ENCODE measurements at regions not wholly inside any gene's neighbourhood (a gene's known extent, or its start where the extent isn't known, plus 50 kb on each side); places are given as distances from the start of the nearest gene placed in this dataset.

GRCh38 chr18:55753643-55754263 lies 165.8 kb upstream of the TCF4 start:
- no TSS peak for BruUV-seq (replicated peaks)
- TF ChIP-seq USF2 (IDR thresholded peaks at IDR 0.05; ENCODE audit: low read depth, low read length) (peak; percentile 31; the same call in 1 of the 2 replicates), FOS (IDR thresholded peaks at IDR 0.05; ENCODE audit: low read depth, low read length) (0 out of 2 replicates have a peak, but pooled peaks have one; percentile 10), SMC3 (IDR thresholded peaks at IDR 0.05; ENCODE audit: low read depth, low read length) (no peak), RCOR1 (IDR thresholded peaks at IDR 0.05; ENCODE audit: insufficient replicate concordance, low read length) (no peak), RFX5 (IDR thresholded peaks at IDR 0.05; ENCODE audit: low read depth, low read length) (no peak), BHLHE40 (IDR thresholded peaks at IDR 0.05; ENCODE audit: low read depth, low read length) (no peak), CEBPB (IDR thresholded peaks at IDR 0.05; ENCODE audit: low read depth, low read length) (peak; percentile 45; the same call in 1 of the 2 replicates), RAD21 (IDR thresholded peaks at IDR 0.05; ENCODE audit: low read length) (no peak), CHD1 (IDR thresholded peaks at IDR 0.05; ENCODE audit: low read depth, low read length) (no peak)
- Histone ChIP-seq H3K18ac (ENCODE audit: low read depth, low read length) (peak overlapping the region; percentile 6; the same call in 1 of the 2 replicates), H3K4me2 (ENCODE audit: low read depth, low read length) (no peak overlapping the region), H4K20me1 (ENCODE audit: insufficient read depth, low read length) (no peaks in the 10 kb centered on the region), H3K23ac (ENCODE audit: low read depth, low read length) (no peak overlapping the region), H2BK120ac (ENCODE audit: low read depth, low read length) (peak overlapping the region; percentile 77; the same call in 1 of the 2 replicates), H3K14ac (replicated peaks; ENCODE audit: low read depth, low read length) (peak overlapping the region; percentile 77), H3K27ac (ENCODE audit: insufficient read depth, low read length) (no peak overlapping the region), H4K91ac (ENCODE audit: insufficient read depth, low read depth, low read length) (peak overlapping the region; percentile 35; the same call in 1 of the 2 replicates), H3K9ac (ENCODE audit: low read depth, low read length) (no peak overlapping the region), H3K56ac (ENCODE audit: extremely low read depth, insufficient read depth, low read length) (no peak overlapping the region; the same call in 1 of the 2 replicates), H3K4me3 (ENCODE audit: insufficient read depth, low read depth, low read length) (no peak overlapping the region), H3K79me1 (ENCODE audit: low read depth in 1 of 2, low read length in 2 of 2) (no peaks in the 10 kb centered on the region), H3K36me3 (ENCODE audit: control insufficient read depth, insufficient read depth, low read length) (no peaks in the 10 kb centered on the region), H3K4me1 (ENCODE audit: control insufficient read depth, insufficient read depth, low read length) (peaks cover 3% of the 10 kb centered on the region), H3K4ac (ENCODE audit: low read depth, low read length) (peak overlapping the region; percentile 81; the same call in 1 of the 2 replicates), H4K5ac (ENCODE audit: low read depth, low read length) (no peak overlapping the region), H2AK5ac (ENCODE audit: low read depth, low read length) (peak overlapping the region; percentile 63; the same call in 1 of the 2 replicates), H4K8ac (ENCODE audit: low read depth in 2 of 2, low read length in 2 of 2) (peak overlapping the region in 1 of 2 experiments; percentile 71; a peak in 2 of 4 replicates), H2BK15ac (ENCODE audit: low read depth, low read length) (no peak overlapping the region), H3K9me1 (ENCODE audit: insufficient read depth, low read length) (peaks cover 6% of the 10 kb centered on the region), H3K27me3 (ENCODE audit: control insufficient read depth, insufficient read depth, low read length) (no peaks in the 10 kb centered on the region), H2AK9ac (replicated peaks; ENCODE audit: low read depth, low read length, poor library complexity) (no peak overlapping the region), H2AFZ (replicated peaks; ENCODE audit: low read length, poor library complexity) (no peak overlapping the region), H2BK5ac (ENCODE audit: low read depth, low read length, poor library complexity, severe bottlenecking) (no peak overlapping the region), H3K9me3 (ENCODE audit: control insufficient read depth, insufficient read depth, low read length) (no peaks in the 10 kb centered on the region), H2BK20ac (ENCODE audit: low read depth, low read length) (peak overlapping the region; percentile 88; the same call in 1 of the 2 replicates)
- CTCF ChIA-PET: interaction anchor here (1.0 kb wide), 1 partner anchor 10 kb away, joined by 3 read pairs; no protein-coding TSS in a partner anchor
- DNase-seq (peak; percentile 45), ATAC-seq (ENCODE audit: low read depth) (peak; percentile 42; the same call in 1 of the 2 replicates)
- POLR2A ChIA-PET (ENCODE audit: unreplicated experiment): no interaction called here
- no CpG with 5 or more reads among the region's 4 CpGs for WGBS, 2 experiments (ENCODE audit: extremely low coverage in 2 of 2, insufficient read length in 1 of 2)
- in situ Hi-C loops (cut with MboI; ENCODE audit: low sequenced_read_pairs) (no loop called here), dilution Hi-C loops (cut with HindIII; ENCODE audit: low sequenced_read_pairs, unreplicated experiment) (no loop called here), intact Hi-C loops (cut with micrococcal nuclease) (no loop called here)

All from IMR-90 (cell line).